ENCODE measurements at regions not wholly inside any gene's neighbourhood (a gene's known extent, or its start where the extent isn't known, plus 50 kb on each side); places are given as distances from the start of the nearest gene placed in this dataset.

- no peaks in the 10 kb centered on the region for H3K9me1 ChIP-seq (ENCODE audit: insufficient read depth, low read length)
- no peak overlapping the region for H2AK9ac ChIP-seq (replicated peaks; ENCODE audit: low read depth, low read length, poor library complexity)
- no peak overlapping the region for H2AFZ ChIP-seq (replicated peaks; ENCODE audit: low read length, poor library complexity)
- intact Hi-C loops (cut with micrococcal nuclease) (no loop called here), in situ Hi-C loops (cut with MboI; ENCODE audit: low sequenced_read_pairs) (no loop called here), dilution Hi-C loops (cut with HindIII; ENCODE audit: low sequenced_read_pairs, unreplicated experiment) (no loop called here)
- no peak overlapping the region for H3K9ac ChIP-seq (ENCODE audit: low read depth, low read length)
- no peak for TF ChIP-seq RAD21 (IDR thresholded peaks at IDR 0.05; ENCODE audit: low read length)
- TF ChIP-seq MXI1 (IDR thresholded peaks at IDR 0.05; ENCODE audit: borderline replicate concordance, low read depth, low read length): no peak
- TF ChIP-seq ELK1 (IDR thresholded peaks at IDR 0.05; ENCODE audit: borderline replicate concordance, low read depth, low read length): no peak
- no peak for TF ChIP-seq BHLHE40 (IDR thresholded peaks at IDR 0.05; ENCODE audit: low read depth, low read length)
- TF ChIP-seq RCOR1 (IDR thresholded peaks at IDR 0.05; ENCODE audit: insufficient replicate concordance, low read length): no peak
- no peak for TF ChIP-seq RFX5 (IDR thresholded peaks at IDR 0.05; ENCODE audit: low read depth, low read length)
- no peak for TF ChIP-seq USF2 (IDR thresholded peaks at IDR 0.05; ENCODE audit: low read depth, low read length)
- no peak for TF ChIP-seq SMC3 (IDR thresholded peaks at IDR 0.05; ENCODE audit: low read depth, low read length)
- TF ChIP-seq CEBPB (IDR thresholded peaks at IDR 0.05; ENCODE audit: low read depth, low read length): no peak
- no peak for TF ChIP-seq NFE2L2 (IDR thresholded peaks at IDR 0.05; ENCODE audit: low read depth, low read length)
- TF ChIP-seq CTCF (conservative IDR thresholded peaks at IDR 0.05; ENCODE audit: low read depth, low read length): no peak
- TF ChIP-seq FOS (IDR thresholded peaks at IDR 0.05; ENCODE audit: low read depth, low read length): no peak
- TF ChIP-seq POLR2A (IDR thresholded peaks at IDR 0.05; ENCODE audit: low read depth, low read length): no peak
- TF ChIP-seq MAFK (IDR thresholded peaks at IDR 0.05; ENCODE audit: low read depth, low read length): no peak
- H2BK15ac ChIP-seq (ENCODE audit: low read depth, low read length): no peak overlapping the region
- CTCF ChIA-PET: no interaction called here
- H2BK20ac ChIP-seq (ENCODE audit: low read depth, low read length): no peak overlapping the region
- H3K9me3 ChIP-seq (ENCODE audit: control insufficient read depth, insufficient read depth, low read length): peaks cover 22% of the 10 kb centered on the region
- no peak overlapping the region for H2BK120ac ChIP-seq (ENCODE audit: low read depth, low read length)
- H3K23ac ChIP-seq (ENCODE audit: low read depth, low read length): no peak overlapping the region
- H3K4ac ChIP-seq (ENCODE audit: low read depth, low read length): no peak overlapping the region
- H3K14ac ChIP-seq (replicated peaks; ENCODE audit: low read depth, low read length): no peak overlapping the region
- no peak for DNase-seq
- WGBS, 2 experiments (ENCODE audit: extremely low coverage in 2 of 2, insufficient read length in 1 of 2): no CpG with 5 or more reads among the region's 3 CpGs
- no peak overlapping the region for H4K8ac ChIP-seq (ENCODE audit: low read depth in 2 of 2, low read length in 2 of 2)
- H3K36me3 ChIP-seq (ENCODE audit: control insufficient read depth, insufficient read depth, low read length): no peaks in the 10 kb centered on the region
- H3K4me2 ChIP-seq (ENCODE audit: low read depth, low read length): no peak overlapping the region
- no peak overlapping the region for H3K56ac ChIP-seq (ENCODE audit: extremely low read depth, insufficient read depth, low read length)
- no peak overlapping the region for H4K5ac ChIP-seq (ENCODE audit: low read depth, low read length)
- H2BK5ac ChIP-seq (ENCODE audit: low read depth, low read length, poor library complexity, severe bottlenecking): no peak overlapping the region
- no peaks in the 10 kb centered on the region for H3K79me1 ChIP-seq (ENCODE audit: low read depth in 1 of 2, low read length in 2 of 2)
- no peak overlapping the region for H3K18ac ChIP-seq (ENCODE audit: low read depth, low read length)
- H3K27me3 ChIP-seq (ENCODE audit: control insufficient read depth, insufficient read depth, low read length): no peaks in the 10 kb centered on the region
- H3K27ac ChIP-seq (ENCODE audit: insufficient read depth, low read length): no peak overlapping the region
- no peaks in the 10 kb centered on the region for H4K20me1 ChIP-seq (ENCODE audit: insufficient read depth, low read length)
- H2AK5ac ChIP-seq (ENCODE audit: low read depth, low read length): no peak overlapping the region
- POLR2A ChIA-PET (ENCODE audit: unreplicated experiment): no interaction called here
- no peaks in the 10 kb centered on the region for H3K4me1 ChIP-seq (ENCODE audit: control insufficient read depth, insufficient read depth, low read length)
- no peak overlapping the region for H3K4me3 ChIP-seq (ENCODE audit: insufficient read depth, low read depth, low read length)
- H4K91ac ChIP-seq (ENCODE audit: insufficient read depth, low read depth, low read length): no peak overlapping the region
- ATAC-seq (ENCODE audit: low read depth): no peak
- BruUV-seq (replicated peaks): no TSS peak
Measured at GRCh38 chr14:98704441-98704840, 567.6 kb downstream of the BCL11B start.

Data from IMR-90 (cell line).